ENCODE measurements at regions not wholly inside any gene's neighbourhood (a gene's known extent, or its start where the extent isn't known, plus 50 kb on each side); places are given as distances from the start of the nearest gene placed in this dataset.

DNA sequence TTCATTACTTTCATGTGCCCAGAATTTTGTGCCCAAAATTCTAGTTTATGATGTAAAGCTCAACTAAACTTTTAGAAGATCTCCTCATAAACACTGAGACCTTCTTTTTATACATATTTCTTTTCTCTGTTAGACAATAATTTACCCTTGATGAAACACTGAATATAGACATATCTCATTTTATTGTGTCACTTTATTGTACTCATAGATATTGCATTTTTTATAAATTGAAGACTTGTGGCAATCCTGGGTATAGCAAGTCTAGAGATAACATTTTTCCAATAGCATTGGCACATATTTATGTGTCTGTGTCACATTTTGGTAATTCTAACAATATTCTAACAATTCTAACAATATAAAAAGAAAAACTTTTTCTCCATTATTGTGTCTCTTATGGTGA lies 74.9 kb upstream of the POU3F2 start:
- TF ChIP-seq, protein P1, sequence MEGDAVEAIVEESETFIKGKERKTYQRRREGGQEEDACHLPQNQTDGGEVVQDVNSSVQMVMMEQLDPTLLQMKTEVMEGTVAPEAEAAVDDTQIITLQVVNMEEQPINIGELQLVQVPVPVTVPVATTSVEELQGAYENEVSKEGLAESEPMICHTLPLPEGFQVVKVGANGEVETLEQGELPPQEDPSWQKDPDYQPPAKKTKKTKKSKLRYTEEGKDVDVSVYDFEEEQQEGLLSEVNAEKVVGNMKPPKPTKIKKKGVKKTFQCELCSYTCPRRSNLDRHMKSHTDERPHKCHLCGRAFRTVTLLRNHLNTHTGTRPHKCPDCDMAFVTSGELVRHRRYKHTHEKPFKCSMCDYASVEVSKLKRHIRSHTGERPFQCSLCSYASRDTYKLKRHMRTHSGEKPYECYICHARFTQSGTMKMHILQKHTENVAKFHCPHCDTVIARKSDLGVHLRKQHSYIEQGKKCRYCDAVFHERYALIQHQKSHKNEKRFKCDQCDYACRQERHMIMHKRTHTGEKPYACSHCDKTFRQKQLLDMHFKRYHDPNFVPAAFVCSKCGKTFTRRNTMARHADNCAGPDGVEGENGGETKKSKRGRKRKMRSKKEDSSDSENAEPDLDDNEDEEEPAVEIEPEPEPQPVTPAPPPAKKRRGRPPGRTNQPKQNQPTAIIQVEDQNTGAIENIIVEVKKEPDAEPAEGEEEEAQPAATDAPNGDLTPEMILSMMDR (IDR thresholded peaks at IDR 0.05; ENCODE audit: insufficient read depth, low read depth, low read length), result no peak
- TF ChIP-seq EZH2 (IDR thresholded peaks at IDR 0.05; ENCODE audit: insufficient read depth, low read length), result no peak
